Epithelial cell of proximal tubule (primary cell): ENCODE measurements at regions not wholly inside any gene's neighbourhood (a gene's known extent, or its start where the extent isn't known, plus 50 kb on each side); places are given as distances from the start of the nearest gene placed in this dataset.

Experiments used
- DNase-seq: peaks from one replicate; pipeline ENCODE4 v3.0.0-alpha.2; 2011; ENCODE audit warnings: low read depth
- H3K4me3 ChIP-seq: 2 replicates; pipeline ENCODE4 v1.5.1; 2011; ENCODE audit warnings: low read depth, mild to moderate bottlenecking, low read length
- CTCF ChIP-seq: conservative IDR thresholded peaks from 2 replicates; pipeline ENCODE4 v1.5.1; 2012; ENCODE audit warnings: low read depth, mild to moderate bottlenecking, low read length

- H3K4me3 ChIP-seq: no peak overlapping the region
- no peak for DNase-seq
- TF ChIP-seq CTCF: no peak
Measured at GRCh38 chr6:66740346-66740745, 1033.3 kb upstream of the EYS start.

GRCh38 chr6:66735106-66735890 lies 1028.3 kb upstream of the EYS start:
- no peak for DNase-seq
- TF ChIP-seq CTCF: no peak
- H3K4me3 ChIP-seq: no peak overlapping the region

GRCh38 chr6:66731310-66731709 lies 1024.3 kb upstream of the EYS start:
- TF ChIP-seq CTCF: no peak
- no peak for DNase-seq
- H3K4me3 ChIP-seq: no peak overlapping the region

- no peak for DNase-seq
- H3K4me3 ChIP-seq: no peak overlapping the region
- no peak for TF ChIP-seq CTCF
Measured at GRCh38 chr6:66725670-66726069, 1018.6 kb upstream of the EYS start.

- no peak for DNase-seq
- no peak for TF ChIP-seq CTCF
- no peak overlapping the region for H3K4me3 ChIP-seq
Measured at GRCh38 chr6:66717801-66718200, 1010.8 kb upstream of the EYS start.

GRCh38 chr6:66699385-66699784 lies 992.4 kb upstream of the EYS start:
- no peak for DNase-seq
- H3K4me3 ChIP-seq: no peak overlapping the region
- no peak for TF ChIP-seq CTCF

- no peak for TF ChIP-seq CTCF
- DNase-seq: no peak
- no peak overlapping the region for H3K4me3 ChIP-seq
Measured at GRCh38 chr6:66689608-66690007, 982.6 kb upstream of the EYS start.
